ENCODE measurements at regions not wholly inside any gene's neighbourhood (a gene's known extent, or its start where the extent isn't known, plus 50 kb on each side); places are given as distances from the start of the nearest gene placed in this dataset.

DNA sequence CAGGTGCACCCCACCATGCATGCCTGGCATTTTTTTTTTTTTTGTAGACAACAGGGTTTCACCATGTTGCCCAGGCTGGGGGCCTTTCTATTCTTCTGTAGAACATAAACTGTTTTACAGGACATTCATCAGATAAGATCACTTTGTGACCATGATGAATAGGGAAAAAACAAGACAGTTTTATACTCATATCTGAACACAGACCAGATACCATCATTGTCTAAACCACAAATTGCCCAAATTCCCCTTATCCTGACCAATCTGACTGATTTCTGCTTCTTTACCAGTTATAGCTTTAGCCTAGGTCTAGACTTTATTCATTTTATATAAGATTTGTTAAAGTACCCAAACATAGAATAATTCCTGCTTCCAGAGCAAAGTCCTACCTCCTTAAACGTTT is 1699.3 kb upstream of the TMEFF2 start:
- TF ChIP-seq MAFK (IDR thresholded peaks at IDR 0.05; ENCODE audit: low read depth, low read length) (no peak), FOSL1 (IDR thresholded peaks at IDR 0.05; ENCODE audit: insufficient read depth, low read depth, low read length) (no peak), CHD2 (IDR thresholded peaks at IDR 0.05; ENCODE audit: low read length) (no peak), SP2 (IDR thresholded peaks at IDR 0.05; ENCODE audit: low read length) (no peak), BRCA1 (IDR thresholded peaks at IDR 0.05; ENCODE audit: low read depth, low read length) (no peak), JUND (IDR thresholded peaks at IDR 0.05; ENCODE audit: low read length) (no peak), CBX8 (IDR thresholded peaks at IDR 0.05; ENCODE audit: borderline replicate concordance, low read depth, low read length) (no peak), RNF2 (IDR thresholded peaks at IDR 0.05; ENCODE audit: borderline replicate concordance, low read depth, low read length, missing control alignments, poor library complexity, severe bottlenecking) (no peak), RAD21 (IDR thresholded peaks at IDR 0.05 in 1 of 2, conservative IDR thresholded peaks at IDR 0.05 in 1 of 2; ENCODE audit: low read depth in 2 of 2, low read length in 2 of 2) (no peak), SP4 (IDR thresholded peaks at IDR 0.05; ENCODE audit: low read length) (no peak), POU5F1 (IDR thresholded peaks at IDR 0.05; ENCODE audit: low read depth, low read length) (no peak), TCF12 (IDR thresholded peaks at IDR 0.05; ENCODE audit: low read depth, low read length) (no peak), SAP30 (IDR thresholded peaks at IDR 0.05; ENCODE audit: insufficient read depth, insufficient replicate concordance, low read length) (no peak), SIX5 (IDR thresholded peaks at IDR 0.05; ENCODE audit: low read depth, low read length) (no peak)
- TF ChIP-seq, protein P1, sequence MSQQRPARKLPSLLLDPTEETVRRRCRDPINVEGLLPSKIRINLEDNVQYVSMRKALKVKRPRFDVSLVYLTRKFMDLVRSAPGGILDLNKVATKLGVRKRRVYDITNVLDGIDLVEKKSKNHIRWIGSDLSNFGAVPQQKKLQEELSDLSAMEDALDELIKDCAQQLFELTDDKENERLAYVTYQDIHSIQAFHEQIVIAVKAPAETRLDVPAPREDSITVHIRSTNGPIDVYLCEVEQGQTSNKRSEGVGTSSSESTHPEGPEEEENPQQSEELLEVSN (IDR thresholded peaks at IDR 0.05) = no peak

More for the DNA sequence above, 1699.3 kb upstream of the TMEFF2 start:
- 100% methylated on average over 1 of the region's 1 CpG for WGBS, 2 experiments (ENCODE audit: extremely low coverage in 1 of 2, insufficient coverage in 1 of 2, insufficient read length in 1 of 2, insufficient replicate concordance in 2 of 2, low coverage in 1 of 2, low lambda C conversion rate in 2 of 2, missing lambda C conversion rate in 1 of 2)
- Histone ChIP-seq H3K23ac (ENCODE audit: insufficient read length) (no peak overlapping the region), H2BK15ac (ENCODE audit: low read length) (no peak overlapping the region), H3K4me1 (replicated peaks in 1 of 4; ENCODE audit: control insufficient read depth in 3 of 4, insufficient read depth in 4 of 4, low read length in 3 of 4) (no peaks in the 10 kb centered on the region), H4K91ac (replicated peaks; ENCODE audit: insufficient read length, low read length) (no peak overlapping the region), H3K36me3 (ENCODE audit: control insufficient read depth in 2 of 4, insufficient read depth in 4 of 4, low read length in 3 of 4) (no peaks in the 10 kb centered on the region), H3K79me2 (ENCODE audit: control insufficient read depth in 1 of 2, insufficient read depth in 2 of 2, low read length in 2 of 2) (no peaks in the 10 kb centered on the region), H3K56ac (replicated peaks; ENCODE audit: insufficient read length, low read depth, low read length) (no peak overlapping the region), H3K14ac (ENCODE audit: insufficient read length) (no peak overlapping the region), H3K79me1 (ENCODE audit: low read depth, low read length) (no peaks in the 10 kb centered on the region), H3K18ac (ENCODE audit: extremely low read depth, low read length) (no peak overlapping the region), H3K27me3 (replicated peaks in 1 of 4; ENCODE audit: control insufficient read depth in 3 of 4, extremely low read depth in 1 of 4, insufficient read depth in 3 of 4, low read length in 3 of 4) (no peaks in the 10 kb centered on the region), H3K4me3 (ENCODE audit: extremely low read depth in 1 of 4, insufficient read depth in 2 of 4, low read depth in 3 of 4, low read length in 4 of 4) (no peak overlapping the region), H2BK12ac (ENCODE audit: low read depth, low read length) (no peak overlapping the region), H2BK20ac (ENCODE audit: low read length) (no peak overlapping the region), H2AFZ (ENCODE audit: low read length) (no peak overlapping the region), H3K9ac (replicated peaks in 1 of 4; ENCODE audit: extremely low read depth in 1 of 4, low read depth in 3 of 4, low read length in 3 of 4) (no peak overlapping the region), H3K9me3 (ENCODE audit: insufficient read depth in 2 of 2, low read depth in 1 of 2, low read length in 1 of 2) (no peaks in the 10 kb centered on the region), H4K8ac (ENCODE audit: extremely low read depth, insufficient read depth, low read length) (no peak overlapping the region), H4K5ac (ENCODE audit: insufficient read length, low read depth, low read length) (no peak overlapping the region), H3K4me2 (ENCODE audit: insufficient read depth in 1 of 2, low read depth in 2 of 2, low read length in 2 of 2) (no peak overlapping the region), H4K20me1 (replicated peaks in 1 of 2; ENCODE audit: control insufficient read depth in 1 of 2, insufficient read depth in 2 of 2, low read length in 2 of 2) (no peaks in the 10 kb centered on the region), H2BK120ac (replicated peaks; ENCODE audit: low read depth, low read length) (no peak overlapping the region), H2AK5ac (ENCODE audit: low read depth, low read length) (no peak overlapping the region), H2BK5ac (ENCODE audit: low read depth, low read length) (no peak overlapping the region), H3K27ac (ENCODE audit: low read depth, low read length) (no peak overlapping the region), H3K23me2 (ENCODE audit: low read depth, low read length) (no peaks in the 10 kb centered on the region), H3K4ac (replicated peaks; ENCODE audit: insufficient read length, low read depth, low read length) (no peak overlapping the region)
- FAIRE-seq = no peak
- DNase-seq (ENCODE audit: low read depth in 1 of 2, low spot score in 2 of 2) = no peak
- CTCF ChIA-PET (ENCODE audit: partially characterized antibody) = no interaction called here
- POLR2A ChIA-PET (ENCODE audit: partially characterized antibody) = no interaction called here
